Heart left ventricle (tissue), 13 donors: ENCODE measurements at regions not wholly inside any gene's neighbourhood (a gene's known extent, or its start where the extent isn't known, plus 50 kb on each side); places are given as distances from the start of the nearest gene placed in this dataset.

ENCODE experiments used
- POLR2A ChIP-seq, 2 donors: fragments of 450-650 bp; IDR thresholded peaks; one replicate each; pipeline ENCODE4 v1.6.1; 2017; ENCODE audit warnings: antibody characterized with exemption in 2 of 2, mild to moderate bottlenecking in 2 of 2, moderate library complexity in 2 of 2
- TF ChIP-seq, protein P1 (sequence below), 12 donors: fragments of 200-600 bp; sonication (generic) in 4 of 12; IDR thresholded peaks; one replicate each; pipeline versions ENCODE4 v1.5.0 to v1.8.0; 2018 to 2022; ENCODE audit warnings: antibody characterized with exemption in 12 of 12, mild to moderate bottlenecking in 5 of 12
- donor health status: ischemic (EF 13 %, LVEDD 7.1; RV severe dilation, severe dysfunction).
- donor health status: DM: no; HTN: yes; CAD: no.
- donor health status: DM: no; HTN: no; CAD: no.
- donor health status: ischemic (EF 25% LVEDD 6.9; RV normal size, moderate dysfunction).
- donor health status: ischemic (EF 25% LVEDD 5.7; RV mildly dilated, moderate dysfunction).
- donor health status: ischemic (EF 35%, LVEDD 5.7; RV mildly dilated, moderate dysfunction).
- donor health status: nonischemic (EF 11% LVEDD 7.7; RV severe dilation, severe dysfunction).
- donor health status: DM: yes; HTN: yes; CAD: no.
- donor health status: PGD.
- donor health status: ischemic (EF 29% LVEDD 5.4; RV normal size, mild dysfunction).
- donor health status: nonischemic (EF 23%, LVEDD 6.1; RV moderate dilation, normal function).

DNA sequence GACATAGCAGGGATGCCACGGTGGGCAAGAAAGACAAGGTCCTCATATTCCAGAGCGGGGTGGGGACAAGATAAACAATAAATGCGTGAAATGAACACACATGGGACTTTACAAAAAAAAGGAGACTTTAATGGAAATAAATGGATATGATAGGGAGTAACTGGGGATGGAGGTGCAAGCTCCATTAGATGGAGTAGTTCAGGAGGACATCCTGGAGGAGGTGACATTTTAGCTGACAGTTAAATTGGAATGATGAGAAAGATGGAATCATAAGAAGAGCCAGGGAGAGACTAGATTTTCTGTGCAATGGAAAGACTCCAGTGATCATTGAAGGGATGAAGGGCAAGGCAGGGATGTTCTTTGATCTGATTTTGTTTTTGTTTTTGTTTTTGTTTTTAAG, 83.6 kb upstream of the MYL10 start:
- TF ChIP-seq POLR2A (IDR thresholded peaks at IDR 0.05), result no peak
- TF ChIP-seq, protein P1, sequence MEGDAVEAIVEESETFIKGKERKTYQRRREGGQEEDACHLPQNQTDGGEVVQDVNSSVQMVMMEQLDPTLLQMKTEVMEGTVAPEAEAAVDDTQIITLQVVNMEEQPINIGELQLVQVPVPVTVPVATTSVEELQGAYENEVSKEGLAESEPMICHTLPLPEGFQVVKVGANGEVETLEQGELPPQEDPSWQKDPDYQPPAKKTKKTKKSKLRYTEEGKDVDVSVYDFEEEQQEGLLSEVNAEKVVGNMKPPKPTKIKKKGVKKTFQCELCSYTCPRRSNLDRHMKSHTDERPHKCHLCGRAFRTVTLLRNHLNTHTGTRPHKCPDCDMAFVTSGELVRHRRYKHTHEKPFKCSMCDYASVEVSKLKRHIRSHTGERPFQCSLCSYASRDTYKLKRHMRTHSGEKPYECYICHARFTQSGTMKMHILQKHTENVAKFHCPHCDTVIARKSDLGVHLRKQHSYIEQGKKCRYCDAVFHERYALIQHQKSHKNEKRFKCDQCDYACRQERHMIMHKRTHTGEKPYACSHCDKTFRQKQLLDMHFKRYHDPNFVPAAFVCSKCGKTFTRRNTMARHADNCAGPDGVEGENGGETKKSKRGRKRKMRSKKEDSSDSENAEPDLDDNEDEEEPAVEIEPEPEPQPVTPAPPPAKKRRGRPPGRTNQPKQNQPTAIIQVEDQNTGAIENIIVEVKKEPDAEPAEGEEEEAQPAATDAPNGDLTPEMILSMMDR (IDR thresholded peaks at IDR 0.05), result no peak
